GM11168 (cell line): ENCODE measurements at regions not wholly inside any gene's neighbourhood (a gene's known extent, or its start where the extent isn't known, plus 50 kb on each side); places are given as distances from the start of the nearest gene placed in this dataset.
"Not testable (repeated sequence)": the region's sequence is repeated elsewhere in the genome, so short reads cannot be mapped to it uniquely, and the experiment has no call there.

Experiments used
- in situ Hi-C: fragments of 300-500 bp; cut with MboI; formaldehyde crosslinking; loops from one replicate; pipeline ENCODE4 v1.12.0; 2022; ENCODE audit warnings: low sequenced_read_pairs; ENCODE audit not compliant: unreplicated experiment

- in situ Hi-C loops: no loop called here
Observed at GRCh38 chr12:107361970-107362369, 268.6 kb upstream of the CRY1 start.

GRCh38 chr12:107362960-107363359, 269.6 kb upstream of the CRY1 start:
- in situ Hi-C loops: no loop called here

- in situ Hi-C loops: no loop called here
Observed at GRCh38 chr12:107364875-107365518, 271.6 kb upstream of the CRY1 start.

GRCh38 chr12:107365703-107366102, 272.4 kb upstream of the CRY1 start:
- in situ Hi-C loops: no loop called here

GRCh38 chr12:107366322-107366721, 273.0 kb upstream of the CRY1 start:
- in situ Hi-C loops: no loop called here

GRCh38 chr12:107368586-107368985, 275.2 kb upstream of the CRY1 start:
- in situ Hi-C loops: no loop called here

GRCh38 chr12:107369006-107369405, 275.7 kb upstream of the CRY1 start:
- in situ Hi-C loops: no loop called here

GRCh38 chr12:107369679-107370078, 276.3 kb upstream of the CRY1 start:
- in situ Hi-C loops: no loop called here

GRCh38 chr12:107372229-107372658, 278.9 kb upstream of the CRY1 start:
- in situ Hi-C loops: no loop called here

GRCh38 chr12:107373238-107373809, 280.0 kb upstream of the CRY1 start:
- in situ Hi-C loops: no loop called here

GRCh38 chr12:107374161-107374840, 281.0 kb upstream of the CRY1 start:
- in situ Hi-C loops: no loop called here

GRCh38 chr12:107375231-107375630, 281.9 kb upstream of the CRY1 start:
- in situ Hi-C loops: no loop called here

GRCh38 chr12:107377596-107378385, 284.4 kb upstream of the CRY1 start:
- in situ Hi-C loops: no loop called here

- in situ Hi-C loops: no loop called here
Observed at GRCh38 chr12:107378609-107379008, 285.3 kb upstream of the CRY1 start.

GRCh38 chr12:107379142-107379851, 285.9 kb upstream of the CRY1 start:
- in situ Hi-C loops: not testable (repeated sequence)

- in situ Hi-C loops: no loop called here
Observed at GRCh38 chr12:107379852-107380567, 286.7 kb upstream of the CRY1 start.

GRCh38 chr12:107384645-107385044, 291.3 kb upstream of the CRY1 start:
- in situ Hi-C loops: no loop called here

GRCh38 chr12:107385509-107385908, 292.2 kb upstream of the CRY1 start:
- in situ Hi-C loops: no loop called here

GRCh38 chr12:107386569-107386968, 293.2 kb upstream of the CRY1 start:
- in situ Hi-C loops: no loop called here

- in situ Hi-C loops: no loop called here
Observed at GRCh38 chr12:107388263-107388662, 294.9 kb upstream of the CRY1 start.
